HEK293 (cell line): ENCODE measurements at regions not wholly inside any gene's neighbourhood (a gene's known extent, or its start where the extent isn't known, plus 50 kb on each side); places are given as distances from the start of the nearest gene placed in this dataset.

ENCODE experiments used
- HIC1 ChIP-seq: fragments of 450-650 bp; formaldehyde crosslinking; IDR thresholded peaks from 2 replicates; pipeline ENCODE4 v1.5.1; 2016; ENCODE audit warnings: missing biosample characterization, missing genetic modification characterization
- OSR2 ChIP-seq: fragments of 450-650 bp; formaldehyde crosslinking; IDR thresholded peaks from 2 replicates; pipeline ENCODE4 v1.5.1; 2016; ENCODE audit warnings: missing biosample characterization, missing genetic modification characterization
- RBAK ChIP-seq: fragments of 450-650 bp; formaldehyde crosslinking; IDR thresholded peaks from 2 replicates; pipeline ENCODE4 v1.5.1; 2016; ENCODE audit warnings: missing biosample characterization, missing genetic modification characterization
- SALL2 ChIP-seq: fragments of 450-650 bp; formaldehyde crosslinking; IDR thresholded peaks from 2 replicates; pipeline ENCODE4 v1.5.0; 2017; ENCODE audit warnings: missing biosample characterization, mild to moderate bottlenecking, missing genetic modification characterization, borderline replicate concordance
- SCRT2 ChIP-seq: fragments of 450-650 bp; formaldehyde crosslinking; IDR thresholded peaks from 2 replicates; pipeline ENCODE4 v1.5.1; 2016; ENCODE audit warnings: missing biosample characterization, missing genetic modification characterization
- YY1 ChIP-seq: fragments of 450-650 bp; formaldehyde crosslinking; IDR thresholded peaks from 2 replicates; pipeline ENCODE4 v1.5.1; 2018; ENCODE audit warnings: missing biosample characterization, missing genetic modification characterization
- ZBTB21 ChIP-seq: fragments of 450-650 bp; formaldehyde crosslinking; IDR thresholded peaks from 2 replicates; pipeline ENCODE4 v1.5.1; 2017; ENCODE audit warnings: missing biosample characterization, missing genetic modification characterization
- ZBTB26 ChIP-seq: fragments of 450-650 bp; formaldehyde crosslinking; optimal IDR thresholded peaks from 2 replicates; pipeline ENCODE3; 2016; ENCODE audit warnings: missing biosample characterization, mild to moderate bottlenecking, missing genetic modification characterization
- ZBTB7A ChIP-seq: fragments of 450-650 bp; formaldehyde crosslinking; IDR thresholded peaks from 2 replicates; pipeline ENCODE4 v1.5.1; 2016; ENCODE audit warnings: low read depth, missing biosample characterization, missing genetic modification characterization
- ZNF10 ChIP-seq: fragments of 450-650 bp; formaldehyde crosslinking; IDR thresholded peaks from 2 replicates; pipeline ENCODE4 v1.5.1; 2017; ENCODE audit warnings: missing biosample characterization, missing genetic modification characterization
- ZNF133 ChIP-seq: fragments of 450-650 bp; formaldehyde crosslinking; IDR thresholded peaks from 2 replicates; pipeline ENCODE4 v1.5.1; 2016; ENCODE audit warnings: missing biosample characterization, missing genetic modification characterization
- ZNF140 ChIP-seq: fragments of 450-650 bp; formaldehyde crosslinking; IDR thresholded peaks from 2 replicates; pipeline ENCODE4 v1.5.1; 2016; ENCODE audit warnings: missing biosample characterization, missing genetic modification characterization
- ZNF211 ChIP-seq: fragments of 450-650 bp; formaldehyde crosslinking; IDR thresholded peaks from 2 replicates; pipeline ENCODE4 v1.5.1; 2016; ENCODE audit warnings: low read depth, missing biosample characterization, missing genetic modification characterization
- ZNF266 ChIP-seq: fragments of 450-650 bp; formaldehyde crosslinking; IDR thresholded peaks from 2 replicates; pipeline ENCODE4 v1.5.1; 2016; ENCODE audit warnings: missing biosample characterization, missing genetic modification characterization, low read depth
- ZNF302 ChIP-seq: fragments of 450-650 bp; formaldehyde crosslinking; IDR thresholded peaks from 2 replicates; pipeline ENCODE4 v1.5.1; 2016; ENCODE audit warnings: missing biosample characterization, missing genetic modification characterization, low read depth
- ZNF394 ChIP-seq: fragments of 450-650 bp; formaldehyde crosslinking; IDR thresholded peaks from 2 replicates; pipeline ENCODE4 v1.5.1; 2016; ENCODE audit warnings: missing biosample characterization, missing genetic modification characterization, mild to moderate bottlenecking, moderate library complexity, borderline replicate concordance
- ZNF398 ChIP-seq: fragments of 450-650 bp; formaldehyde crosslinking; IDR thresholded peaks from 2 replicates; pipeline ENCODE4 v1.5.1; 2017; ENCODE audit warnings: missing biosample characterization, missing genetic modification characterization
- ZNF48 ChIP-seq: fragments of 450-650 bp; formaldehyde crosslinking; IDR thresholded peaks from 2 replicates; pipeline ENCODE4 v1.5.1; 2016; ENCODE audit warnings: missing biosample characterization, missing genetic modification characterization
- ZNF514 ChIP-seq: fragments of 450-650 bp; formaldehyde crosslinking; IDR thresholded peaks from 2 replicates; pipeline ENCODE4 v1.5.1; 2016; ENCODE audit warnings: missing biosample characterization, missing genetic modification characterization
- ZNF529 ChIP-seq: fragments of 450-650 bp; formaldehyde crosslinking; IDR thresholded peaks from 2 replicates; pipeline ENCODE4 v1.5.1; 2017; ENCODE audit warnings: missing genetic modification characterization, missing biosample characterization; ENCODE audit not compliant: insufficient replicate concordance
- ZNF560 ChIP-seq: fragments of 450-650 bp; formaldehyde crosslinking; IDR thresholded peaks from 2 replicates; pipeline ENCODE4 v1.5.1; 2017; ENCODE audit warnings: missing biosample characterization, missing genetic modification characterization, borderline replicate concordance
- ZNF561 ChIP-seq: fragments of 450-650 bp; IDR thresholded peaks from 2 replicates; pipeline ENCODE4 v1.5.1; 2018; ENCODE audit warnings: missing biosample characterization, missing genetic modification characterization, borderline replicate concordance
- ZNF571 ChIP-seq: fragments of 450-650 bp; formaldehyde crosslinking; IDR thresholded peaks from 2 replicates; pipeline ENCODE4 v1.5.0; 2017; ENCODE audit warnings: missing biosample characterization, missing genetic modification characterization
- ZNF624 ChIP-seq: fragments of 450-650 bp; formaldehyde crosslinking; IDR thresholded peaks from 2 replicates; pipeline ENCODE4 v1.5.1; 2017; ENCODE audit warnings: missing biosample characterization, missing genetic modification characterization
- ZNF645 ChIP-seq: fragments of 450-650 bp; formaldehyde crosslinking; IDR thresholded peaks from 2 replicates; pipeline ENCODE4; 2016; ENCODE audit warnings: missing biosample characterization, missing genetic modification characterization
- ZNF747 ChIP-seq: fragments of 450-650 bp; formaldehyde crosslinking; IDR thresholded peaks from 2 replicates; pipeline ENCODE4 v1.5.1; 2016; ENCODE audit warnings: missing biosample characterization, missing genetic modification characterization
- ZNF777 ChIP-seq: fragments of 450-650 bp; formaldehyde crosslinking; IDR thresholded peaks from 2 replicates; pipeline ENCODE4 v1.5.1; 2017; ENCODE audit warnings: missing biosample characterization, missing genetic modification characterization, borderline replicate concordance
- ZSCAN18 ChIP-seq: fragments of 450-650 bp; formaldehyde crosslinking; IDR thresholded peaks from 2 replicates; pipeline ENCODE4 v1.5.1; 2016; ENCODE audit warnings: missing biosample characterization, missing genetic modification characterization
- TF ChIP-seq, protein P1 (sequence below): fragments of 450-650 bp; formaldehyde crosslinking; IDR thresholded peaks from 2 replicates; pipeline ENCODE4 v1.5.1; 2016; ENCODE audit warnings: missing biosample characterization, missing genetic modification characterization

GRCh38 chr9:87140605-87141109 is 193.4 kb upstream of the GAS1 start (continued):
- TF ChIP-seq ZNF529 (tag by site-specific recombination): peak; percentile 15
- peak; percentile 63; the same call in 1 of the 2 replicates for TF ChIP-seq ZNF394 (tag by site-specific recombination)
- TF ChIP-seq ZNF302: no peak
- TF ChIP-seq ZNF747: no peak
- TF ChIP-seq ZNF398 (tag by site-specific recombination): 0 out of 2 replicates have a peak, but pooled peaks have one; percentile 30
- TF ChIP-seq YY1 (tag by site-specific recombination): peak; percentile 56; the same call in 1 of the 2 replicates
- no peak for TF ChIP-seq RBAK (tag by site-specific recombination)
- no peak for TF ChIP-seq ZBTB26 (tag by site-specific recombination)
- TF ChIP-seq ZNF645 (tag by site-specific recombination): no peak
- no peak for TF ChIP-seq ZBTB7A
- TF ChIP-seq ZNF133 (tag by site-specific recombination): no peak
- TF ChIP-seq ZNF140 (tag by site-specific recombination): no peak
- TF ChIP-seq OSR2 (tag by site-specific recombination): peak; percentile 76
- peak; percentile 83 for TF ChIP-seq SCRT2 (tag by site-specific recombination)
- TF ChIP-seq ZNF48: no peak
- TF ChIP-seq SALL2 (tag by site-specific recombination): no peak
- no peak for TF ChIP-seq ZNF571 (tag by site-specific recombination)
- TF ChIP-seq ZNF777 (tag by site-specific recombination): no peak
- TF ChIP-seq HIC1 (tag by site-specific recombination): peak; percentile 68; the same call in 1 of the 2 replicates
- TF ChIP-seq ZBTB21 (tag by site-specific recombination): peak; percentile 56
- TF ChIP-seq ZNF561 (tag by site-specific recombination): peak; percentile 92
- no peak for TF ChIP-seq ZSCAN18
- no peak for TF ChIP-seq ZNF211 (tag by site-specific recombination)
- no peak for TF ChIP-seq ZNF266 (tag by site-specific recombination)
- no peak for TF ChIP-seq ZNF514
- no peak for TF ChIP-seq ZNF560
- no peak for TF ChIP-seq ZNF624 (tag by site-specific recombination)
- no peak for TF ChIP-seq ZNF10 (tag by site-specific recombination)
- TF ChIP-seq, protein P1, sequence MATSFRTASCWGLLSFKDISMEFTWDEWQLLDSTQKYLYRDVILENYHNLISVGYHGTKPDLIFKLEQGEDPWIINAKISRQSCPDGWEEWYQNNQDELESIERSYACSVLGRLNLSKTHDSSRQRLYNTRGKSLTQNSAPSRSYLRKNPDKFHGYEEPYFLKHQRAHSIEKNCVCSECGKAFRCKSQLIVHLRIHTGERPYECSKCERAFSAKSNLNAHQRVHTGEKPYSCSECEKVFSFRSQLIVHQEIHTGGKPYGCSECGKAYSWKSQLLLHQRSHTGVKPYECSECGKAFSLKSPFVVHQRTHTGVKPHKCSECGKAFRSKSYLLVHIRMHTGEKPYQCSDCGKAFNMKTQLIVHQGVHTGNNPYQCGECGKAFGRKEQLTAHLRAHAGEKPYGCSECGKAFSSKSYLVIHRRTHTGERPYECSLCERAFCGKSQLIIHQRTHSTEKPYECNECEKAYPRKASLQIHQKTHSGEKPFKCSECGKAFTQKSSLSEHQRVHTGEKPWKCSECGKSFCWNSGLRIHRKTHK (tag by site-specific recombination): no peak
